GM19463 (cell line): ENCODE measurements at regions not wholly inside any gene's neighbourhood (a gene's known extent, or its start where the extent isn't known, plus 50 kb on each side); places are given as distances from the start of the nearest gene placed in this dataset.
"Not testable (repeated sequence)": the region's sequence is repeated elsewhere in the genome, so short reads cannot be mapped to it uniquely, and the experiment has no call there.

ENCODE experiments used
- ATAC-seq: cut with Tn5 transposase; IDR thresholded peaks from one replicate; pipeline ENCODE4 v1.9.1; 2021; ENCODE audit warnings: mild to moderate bottlenecking, moderate library complexity; ENCODE audit not compliant: unreplicated experiment

GRCh38 chr1:95512925-95513324, 278.9 kb downstream of the RWDD3 start:
- no peak for ATAC-seq

GRCh38 chr1:95517506-95517905, 283.5 kb downstream of the RWDD3 start:
- no peak for ATAC-seq

GRCh38 chr1:95518310-95518709, 284.3 kb downstream of the RWDD3 start:
- no peak for ATAC-seq

- no peak for ATAC-seq
These were observed 286.4 kb downstream of the RWDD3 start for GRCh38 chr1:95520390-95520789.

GRCh38 chr1:95532335-95532734, 298.3 kb downstream of the RWDD3 start:
- no peak for ATAC-seq

- no peak for ATAC-seq
These were observed 301.0 kb downstream of the RWDD3 start for GRCh38 chr1:95534985-95535384.

GRCh38 chr1:95535614-95536013, 301.6 kb downstream of the RWDD3 start:
- ATAC-seq: no peak

- ATAC-seq: no peak
These were observed 302.5 kb downstream of the RWDD3 start for GRCh38 chr1:95536501-95536900.

- no peak for ATAC-seq
These were observed 303.2 kb downstream of the RWDD3 start for GRCh38 chr1:95537176-95537575.

GRCh38 chr1:95538242-95538641, 304.2 kb downstream of the RWDD3 start:
- ATAC-seq: not testable (repeated sequence)

- no peak for ATAC-seq
These were observed 308.9 kb downstream of the RWDD3 start for GRCh38 chr1:95542936-95543335.

- ATAC-seq: no peak
These were observed 313.0 kb downstream of the RWDD3 start for GRCh38 chr1:95547005-95547404.

- no peak for ATAC-seq
These were observed 314.2 kb downstream of the RWDD3 start for GRCh38 chr1:95548211-95548610.

GRCh38 chr1:95551201-95551600, 317.2 kb downstream of the RWDD3 start:
- ATAC-seq: no peak

- ATAC-seq: no peak
These were observed 319.6 kb downstream of the RWDD3 start for GRCh38 chr1:95553595-95553994.

GRCh38 chr1:95554408-95554807, 320.4 kb downstream of the RWDD3 start:
- no peak for ATAC-seq

GRCh38 chr1:95558791-95559190, 324.8 kb downstream of the RWDD3 start:
- ATAC-seq: no peak

- ATAC-seq: no peak
These were observed 327.3 kb downstream of the RWDD3 start for GRCh38 chr1:95561346-95561745.

- no peak for ATAC-seq
These were observed 328.2 kb downstream of the RWDD3 start for GRCh38 chr1:95562230-95562629.

GRCh38 chr1:95572002-95572401, 338.0 kb downstream of the RWDD3 start:
- no peak for ATAC-seq

GRCh38 chr1:95572962-95573361, 339.0 kb downstream of the RWDD3 start:
- no peak for ATAC-seq

- ATAC-seq: no peak
These were observed 341.3 kb downstream of the RWDD3 start for GRCh38 chr1:95575291-95575690.

GRCh38 chr1:95578462-95578861, 344.5 kb downstream of the RWDD3 start:
- ATAC-seq: no peak

- no peak for ATAC-seq
These were observed 348.2 kb downstream of the RWDD3 start for GRCh38 chr1:95582191-95582590.
